ENCODE measurements at regions not wholly inside any gene's neighbourhood (a gene's known extent, or its start where the extent isn't known, plus 50 kb on each side); places are given as distances from the start of the nearest gene placed in this dataset.

DNA sequence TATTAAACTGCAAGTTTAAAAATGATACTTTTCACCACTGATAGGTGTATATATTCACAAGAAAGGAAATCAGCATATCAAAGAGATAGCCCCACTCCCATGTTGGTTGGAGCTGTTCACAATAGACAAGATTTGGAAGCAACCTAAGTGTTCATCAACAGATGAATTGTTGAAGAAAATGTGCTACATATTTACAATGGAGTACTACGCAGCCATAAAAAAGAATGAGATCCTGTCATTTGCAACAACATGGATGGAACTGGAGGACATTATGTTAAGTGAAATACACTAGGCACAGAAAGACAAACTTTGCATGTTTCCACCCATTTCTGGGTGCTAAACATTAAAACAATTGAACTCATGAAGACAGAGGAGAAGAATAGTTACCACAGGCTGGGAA is 278.9 kb upstream of the XYLT1 start:
- Histone ChIP-seq H3K9ac (ENCODE audit: low read length) (no peak overlapping the region), H3K9me3 (replicated peaks; ENCODE audit: insufficient read depth, low read length) (no peaks in the 10 kb centered on the region), H3K4me1 (ENCODE audit: low read length) (no peaks in the 10 kb centered on the region), H3K4me3 (ENCODE audit: low read length) (no peak overlapping the region), H3K27me3 (replicated peaks; ENCODE audit: insufficient read depth, low read length) (no peaks in the 10 kb centered on the region), H2AFZ (ENCODE audit: low read length) (no peak overlapping the region), H3F3A (ENCODE audit: insufficient read depth, low read length) (no peaks in the 10 kb centered on the region), H3K79me2 (ENCODE audit: low read length) (no peaks in the 10 kb centered on the region), H3K36me3 (replicated peaks; ENCODE audit: insufficient read depth, low read length) (no peaks in the 10 kb centered on the region), H4K20me1 (ENCODE audit: insufficient read depth, low read length) (no peaks in the 10 kb centered on the region), H3K27ac (ENCODE audit: low read length) (no peak overlapping the region), H3K4me2 (ENCODE audit: low read depth, low read length) (no peak overlapping the region), H3K9me2 (replicated peaks; ENCODE audit: insufficient read depth, low read length) (no peaks in the 10 kb centered on the region)
- DNase-seq = no peak
- TF ChIP-seq EZH2 (optimal IDR thresholded peaks at IDR 0.05; ENCODE audit: low read depth, low read length) (no peak), EZH2phosphoT487 (IDR thresholded peaks at IDR 0.05; ENCODE audit: low read length) (no peak)
- TF ChIP-seq, protein P1, sequence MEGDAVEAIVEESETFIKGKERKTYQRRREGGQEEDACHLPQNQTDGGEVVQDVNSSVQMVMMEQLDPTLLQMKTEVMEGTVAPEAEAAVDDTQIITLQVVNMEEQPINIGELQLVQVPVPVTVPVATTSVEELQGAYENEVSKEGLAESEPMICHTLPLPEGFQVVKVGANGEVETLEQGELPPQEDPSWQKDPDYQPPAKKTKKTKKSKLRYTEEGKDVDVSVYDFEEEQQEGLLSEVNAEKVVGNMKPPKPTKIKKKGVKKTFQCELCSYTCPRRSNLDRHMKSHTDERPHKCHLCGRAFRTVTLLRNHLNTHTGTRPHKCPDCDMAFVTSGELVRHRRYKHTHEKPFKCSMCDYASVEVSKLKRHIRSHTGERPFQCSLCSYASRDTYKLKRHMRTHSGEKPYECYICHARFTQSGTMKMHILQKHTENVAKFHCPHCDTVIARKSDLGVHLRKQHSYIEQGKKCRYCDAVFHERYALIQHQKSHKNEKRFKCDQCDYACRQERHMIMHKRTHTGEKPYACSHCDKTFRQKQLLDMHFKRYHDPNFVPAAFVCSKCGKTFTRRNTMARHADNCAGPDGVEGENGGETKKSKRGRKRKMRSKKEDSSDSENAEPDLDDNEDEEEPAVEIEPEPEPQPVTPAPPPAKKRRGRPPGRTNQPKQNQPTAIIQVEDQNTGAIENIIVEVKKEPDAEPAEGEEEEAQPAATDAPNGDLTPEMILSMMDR (IDR thresholded peaks at IDR 0.05; ENCODE audit: low read length) = no peak

GRCh38 chr16:17748044-17748719 is 277.4 kb upstream of the XYLT1 start:
- Histone ChIP-seq H3K9me3 (replicated peaks; ENCODE audit: insufficient read depth, low read length) (no peaks in the 10 kb centered on the region), H3K4me3 (ENCODE audit: low read length) (no peak overlapping the region), H3K9me2 (replicated peaks; ENCODE audit: insufficient read depth, low read length) (no peaks in the 10 kb centered on the region), H3F3A (ENCODE audit: insufficient read depth, low read length) (no peaks in the 10 kb centered on the region), H2AFZ (ENCODE audit: low read length) (no peak overlapping the region), H4K20me1 (ENCODE audit: insufficient read depth, low read length) (no peaks in the 10 kb centered on the region), H3K4me2 (ENCODE audit: low read depth, low read length) (no peak overlapping the region), H3K79me2 (ENCODE audit: low read length) (no peaks in the 10 kb centered on the region), H3K27me3 (replicated peaks; ENCODE audit: insufficient read depth, low read length) (no peaks in the 10 kb centered on the region), H3K36me3 (replicated peaks; ENCODE audit: insufficient read depth, low read length) (no peaks in the 10 kb centered on the region), H3K27ac (ENCODE audit: low read length) (no peak overlapping the region), H3K9ac (ENCODE audit: low read length) (no peak overlapping the region), H3K4me1 (ENCODE audit: low read length) (no peaks in the 10 kb centered on the region)
- TF ChIP-seq, protein P1 (IDR thresholded peaks at IDR 0.05; ENCODE audit: low read length) = no peak
- TF ChIP-seq EZH2 (optimal IDR thresholded peaks at IDR 0.05; ENCODE audit: low read depth, low read length) (no peak), EZH2phosphoT487 (IDR thresholded peaks at IDR 0.05; ENCODE audit: low read length) (no peak)
- no peak for DNase-seq

- Histone ChIP-seq H3K9me2 (replicated peaks; ENCODE audit: insufficient read depth, low read length) (no peaks in the 10 kb centered on the region), H3K9me3 (replicated peaks; ENCODE audit: insufficient read depth, low read length) (no peaks in the 10 kb centered on the region), H3K4me2 (ENCODE audit: low read depth, low read length) (no peak overlapping the region), H3K79me2 (ENCODE audit: low read length) (no peaks in the 10 kb centered on the region), H3K27ac (ENCODE audit: low read length) (no peak overlapping the region), H3K4me3 (ENCODE audit: low read length) (no peak overlapping the region), H3F3A (ENCODE audit: insufficient read depth, low read length) (no peaks in the 10 kb centered on the region), H3K4me1 (ENCODE audit: low read length) (no peaks in the 10 kb centered on the region), H3K9ac (ENCODE audit: low read length) (no peak overlapping the region), H3K27me3 (replicated peaks; ENCODE audit: insufficient read depth, low read length) (no peaks in the 10 kb centered on the region), H2AFZ (ENCODE audit: low read length) (no peak overlapping the region), H4K20me1 (ENCODE audit: insufficient read depth, low read length) (no peaks in the 10 kb centered on the region), H3K36me3 (replicated peaks; ENCODE audit: insufficient read depth, low read length) (no peaks in the 10 kb centered on the region)
- no peak for TF ChIP-seq EZH2 (optimal IDR thresholded peaks at IDR 0.05; ENCODE audit: low read depth, low read length)
- TF ChIP-seq, protein P1 (IDR thresholded peaks at IDR 0.05; ENCODE audit: low read length) = no peak
- TF ChIP-seq EZH2phosphoT487 (IDR thresholded peaks at IDR 0.05; ENCODE audit: low read length) = no peak
- no peak for DNase-seq
These were observed 276.5 kb upstream of the XYLT1 start for GRCh38 chr16:17747081-17747756.

Measured in MM.1S (cell line).